HG03571 (cell line): ENCODE measurements at regions not wholly inside any gene's neighbourhood (a gene's known extent, or its start where the extent isn't known, plus 50 kb on each side); places are given as distances from the start of the nearest gene placed in this dataset.

Experiments
- ATAC-seq: cut with Tn5 transposase; IDR thresholded peaks from one replicate; pipeline ENCODE4 v1.9.1; 2021; ENCODE audit not compliant: unreplicated experiment

DNA sequence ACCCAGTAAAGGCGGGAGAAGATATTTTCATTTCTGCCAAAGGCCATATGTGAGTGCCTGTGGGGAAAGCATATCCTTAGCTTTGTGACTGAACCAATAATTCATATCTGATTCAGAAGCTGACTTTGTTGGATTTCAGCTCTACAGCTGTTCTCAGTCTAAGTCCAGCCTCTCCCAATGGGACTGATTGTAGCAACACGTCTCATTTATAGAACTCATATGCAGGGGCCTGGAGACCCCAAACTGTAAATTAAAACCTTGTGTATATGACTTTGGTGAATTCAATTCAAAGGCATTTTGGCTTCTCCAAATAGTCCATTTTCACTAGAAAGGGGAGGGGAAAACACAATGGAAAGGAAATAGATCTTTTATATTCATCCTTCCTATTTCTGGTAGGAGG is 250.4 kb upstream of the SORL1-AS1 start:
- no peak for ATAC-seq

DNA sequence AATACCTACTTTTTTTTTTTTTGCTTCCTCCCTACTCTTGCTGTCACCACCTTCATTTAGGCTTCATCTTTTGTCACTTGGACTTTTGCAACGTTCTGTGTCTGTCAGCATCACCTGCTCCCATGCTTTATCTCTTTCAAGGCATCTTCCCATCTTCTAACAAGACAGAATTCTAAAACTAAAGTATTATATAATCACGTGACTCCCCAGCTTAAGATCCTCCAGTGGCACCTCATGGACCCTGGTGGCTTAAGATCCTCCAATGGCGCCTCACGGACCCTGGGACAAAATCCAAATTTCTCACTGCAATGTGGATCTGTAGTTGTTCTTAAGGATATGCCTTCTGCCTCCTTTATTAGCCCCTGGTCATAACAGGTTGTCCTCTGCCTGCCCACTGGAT is 248.2 kb upstream of the SORL1-AS1 start:
- ATAC-seq, result no peak

GRCh38 chr11:121699801-121700200 is 247.0 kb upstream of the SORL1-AS1 start:
- no peak for ATAC-seq

GRCh38 chr11:121696931-121697670 is 244.3 kb upstream of the SORL1-AS1 start:
- ATAC-seq, result no peak

GRCh38 chr11:121696177-121696871 is 243.6 kb upstream of the SORL1-AS1 start:
- no peak for ATAC-seq

DNA sequence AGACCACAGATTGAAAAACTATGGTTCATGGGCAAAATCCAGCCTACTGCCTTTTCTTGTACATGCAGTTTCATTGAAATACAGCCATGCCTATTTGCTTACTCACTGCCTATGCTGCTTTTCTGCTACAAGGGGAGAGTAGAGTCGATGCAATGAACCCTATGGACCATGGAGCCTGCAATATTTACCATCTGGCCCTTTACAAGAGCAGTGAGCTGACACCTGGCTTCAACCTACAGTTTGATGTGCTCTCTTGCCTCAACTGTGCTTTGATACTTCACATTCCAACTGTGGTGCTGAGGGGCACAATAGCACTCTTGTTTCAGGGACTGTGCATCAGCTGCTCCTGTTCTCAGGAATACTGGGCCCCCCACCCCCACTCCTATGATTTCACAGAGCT is 239.5 kb upstream of the SORL1-AS1 start:
- no peak for ATAC-seq

DNA sequence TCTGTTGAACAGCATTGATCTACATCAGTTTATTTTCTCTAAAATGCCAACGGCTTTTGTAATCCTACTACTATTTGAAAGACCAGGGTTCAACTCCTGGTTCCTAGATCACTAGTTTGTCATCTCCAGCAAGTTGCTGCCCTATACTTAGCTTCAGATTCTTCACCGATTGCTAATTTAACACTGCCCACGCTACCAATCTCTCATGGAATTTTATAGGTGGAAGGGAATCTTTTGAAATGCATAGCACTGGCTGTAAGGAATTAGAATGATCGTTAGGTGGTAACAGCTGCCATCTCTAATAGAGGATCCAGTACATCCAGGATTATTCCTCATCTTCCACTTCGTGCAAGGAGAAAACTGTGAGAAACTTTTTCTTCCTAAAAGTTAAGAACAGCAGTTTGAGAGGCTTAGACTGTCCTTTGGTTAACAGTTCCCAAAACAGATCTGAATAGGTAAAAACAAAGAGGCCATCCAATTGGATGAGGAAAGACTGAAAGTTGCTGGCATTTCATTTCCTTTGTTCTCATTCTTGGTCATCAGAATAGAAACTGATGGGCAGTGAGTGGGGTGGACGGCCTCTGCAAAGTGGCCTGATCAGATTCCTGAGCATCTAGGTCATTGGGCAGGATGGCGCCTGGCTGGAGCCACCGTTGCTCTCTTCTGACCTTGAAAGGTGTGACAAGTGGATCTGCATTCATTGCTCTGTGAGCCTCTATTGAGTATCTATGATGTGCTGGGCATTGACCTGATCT is 236.3 kb upstream of the SORL1-AS1 start:
- no peak for ATAC-seq

DNA sequence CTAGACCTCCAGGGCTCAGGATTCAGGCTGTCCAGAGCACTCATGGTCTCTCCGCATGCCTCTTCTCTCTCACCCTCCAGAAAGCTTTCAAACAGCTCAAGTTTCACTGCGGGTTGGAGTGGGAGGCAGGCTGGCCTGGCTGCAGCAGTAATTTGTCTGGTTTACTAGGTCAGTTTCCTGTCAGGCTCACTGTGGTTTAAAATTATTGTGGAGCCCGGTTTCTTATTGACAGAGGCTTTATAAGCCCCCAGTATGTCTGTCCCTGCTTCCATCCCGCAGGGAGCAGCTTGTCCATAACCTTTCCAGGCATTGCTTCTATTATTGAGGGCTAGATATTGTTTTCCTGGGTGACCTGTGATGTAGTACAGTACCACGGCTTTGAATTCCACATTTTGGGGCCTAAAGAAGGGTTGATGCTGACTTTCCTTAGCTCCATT is 235.3 kb upstream of the SORL1-AS1 start:
- ATAC-seq, result no peak

- no peak for ATAC-seq
Observed at GRCh38 chr11:121683791-121684190, 231.0 kb upstream of the SORL1-AS1 start.
